OCI-LY7 (cell line): ENCODE measurements at regions not wholly inside any gene's neighbourhood (a gene's known extent, or its start where the extent isn't known, plus 50 kb on each side); places are given as distances from the start of the nearest gene placed in this dataset.

Source experiments
- CTCF ChIP-seq: fragments of 200-600 bp; sonication (generic); conservative IDR thresholded peaks from 2 replicates; pipeline ENCODE4 v1.5.1; 2014; ENCODE audit warnings: mild to moderate bottlenecking, antibody characterized with exemption, low read length, moderate library complexity, mixed read lengths
- EZH2phosphoT487 ChIP-seq: fragments of 200-600 bp; sonication (generic); IDR thresholded peaks from 2 replicates; pipeline ENCODE4 v1.6.1; 2018; ENCODE audit warnings: low read depth, borderline replicate concordance, mild to moderate bottlenecking, mixed run types, antibody characterized with exemption, low read length, moderate library complexity, mixed read lengths

GRCh38 chr2:239704737-239705136 lies 303.9 kb upstream of the HDAC4 start:
- TF ChIP-seq EZH2phosphoT487 (no peak), CTCF (no peak)
